ENCODE measurements at regions not wholly inside any gene's neighbourhood (a gene's known extent, or its start where the extent isn't known, plus 50 kb on each side); places are given as distances from the start of the nearest gene placed in this dataset.
"Not testable (repeated sequence)": the region's sequence is repeated elsewhere in the genome, so short reads cannot be mapped to it uniquely, and the experiment has no call there.

DNA sequence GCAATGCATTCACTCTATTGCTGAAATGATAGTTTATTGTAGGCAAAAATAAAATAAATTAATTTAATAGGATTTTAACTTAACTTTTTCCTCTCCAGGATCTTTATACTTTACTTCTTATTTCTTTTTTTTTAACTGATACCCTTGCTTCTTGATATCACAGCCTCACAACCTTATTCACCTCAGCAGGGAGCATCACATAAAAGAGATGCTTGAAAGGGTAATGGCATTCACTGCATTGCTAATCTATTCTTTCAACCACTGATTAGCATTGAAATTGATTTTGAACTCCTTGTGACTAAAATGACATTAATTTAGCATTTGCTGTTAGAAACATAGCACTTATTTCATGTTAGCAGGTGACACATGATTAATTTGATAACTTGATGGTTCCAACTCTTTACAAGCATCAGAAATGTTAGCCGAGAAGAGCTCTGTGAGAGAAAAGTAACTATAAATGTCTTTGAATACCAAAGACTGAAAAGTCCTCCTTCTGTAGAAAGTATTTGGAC lies 689.5 kb upstream of the MGAT4C start:
- in situ Hi-C loops (cut with HindIII; ENCODE audit: low pct_unique_long_range_greater_than_20kb, low sequenced_read_pairs) = no loop called here
- TF ChIP-seq JUND (IDR thresholded peaks at IDR 0.05; ENCODE audit: low read depth) = no peak
- DNase-seq (ENCODE audit: low read depth in 1 of 2, low spot score in 1 of 2) = no peak

- DNase-seq (ENCODE audit: low read depth in 1 of 2, low spot score in 1 of 2); in situ Hi-C loops (cut with HindIII; ENCODE audit: low pct_unique_long_range_greater_than_20kb, low sequenced_read_pairs): not testable (repeated sequence)
These were observed 688.1 kb upstream of the MGAT4C start for GRCh38 chr12:86944197-86944819.

DNA sequence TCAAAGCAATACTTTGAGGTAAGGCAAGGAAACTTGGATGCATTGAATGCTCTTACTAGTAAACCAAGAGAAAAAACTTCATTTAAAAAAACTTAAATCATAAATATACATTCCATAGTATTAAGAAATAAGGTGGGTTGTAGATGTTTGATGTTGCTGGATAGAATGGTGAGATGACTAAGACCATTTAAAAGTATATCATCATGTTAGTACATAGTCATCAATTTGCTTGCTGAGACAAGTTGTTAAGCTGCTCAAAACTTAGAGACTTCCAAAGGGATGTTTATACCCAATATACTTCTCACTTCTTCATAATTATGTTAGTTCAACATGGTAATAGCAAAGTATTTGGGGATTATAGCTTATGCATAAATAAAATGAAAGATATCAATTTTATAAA lies 675.5 kb upstream of the MGAT4C start:
- in situ Hi-C loops (cut with HindIII; ENCODE audit: low pct_unique_long_range_greater_than_20kb, low sequenced_read_pairs) = no loop called here
- no peak for DNase-seq (ENCODE audit: low read depth in 1 of 2, low spot score in 1 of 2)
- TF ChIP-seq JUND (IDR thresholded peaks at IDR 0.05; ENCODE audit: low read depth) = no peak

DNA sequence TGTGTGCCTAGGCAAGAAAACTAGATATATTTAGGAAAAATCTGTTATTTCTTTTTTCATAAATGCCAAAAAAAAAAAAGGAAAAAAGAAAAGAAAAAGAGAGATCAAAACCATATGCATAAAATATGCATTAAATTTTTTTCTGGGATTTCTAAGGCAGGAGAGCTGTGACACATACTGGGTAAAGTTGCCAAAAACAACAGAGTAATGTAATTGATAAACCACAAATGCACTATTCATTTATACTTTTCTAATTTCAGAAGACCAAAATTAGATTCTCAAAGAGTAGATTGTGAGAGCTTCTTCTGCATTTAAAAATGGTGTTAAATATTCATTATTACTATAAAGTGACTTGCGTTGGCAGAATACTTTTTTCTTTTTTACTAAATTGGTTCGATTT lies 673.8 kb upstream of the MGAT4C start:
- no peak for TF ChIP-seq JUND (IDR thresholded peaks at IDR 0.05; ENCODE audit: low read depth)
- DNase-seq (ENCODE audit: low read depth in 1 of 2, low spot score in 1 of 2) = no peak
- in situ Hi-C loops (cut with HindIII; ENCODE audit: low pct_unique_long_range_greater_than_20kb, low sequenced_read_pairs) = no loop called here

GRCh38 chr12:86917121-86917520 lies 660.9 kb upstream of the MGAT4C start:
- in situ Hi-C loops (cut with HindIII; ENCODE audit: low pct_unique_long_range_greater_than_20kb, low sequenced_read_pairs) = no loop called here
- no peak for DNase-seq (ENCODE audit: low read depth in 1 of 2, low spot score in 1 of 2)
- TF ChIP-seq JUND (IDR thresholded peaks at IDR 0.05; ENCODE audit: low read depth) = no peak

DNA sequence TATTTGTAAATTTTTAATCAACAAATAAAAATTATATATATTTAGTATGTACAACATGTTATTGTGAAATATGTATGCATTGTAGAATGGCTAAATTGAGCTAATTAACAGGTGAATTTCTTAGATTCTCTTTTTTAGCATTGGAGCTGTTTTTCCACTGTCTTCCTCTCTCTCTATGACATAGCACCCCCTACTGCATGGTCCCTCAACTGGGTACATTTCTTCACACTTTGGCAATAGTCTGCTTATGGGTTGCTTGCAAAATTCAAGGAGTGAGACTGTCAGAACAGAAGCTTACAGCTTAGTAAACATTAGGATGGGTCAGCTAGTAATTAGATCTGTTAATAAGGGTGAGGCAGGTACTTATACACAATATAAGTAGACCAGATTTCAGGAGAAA lies 658.5 kb upstream of the MGAT4C start:
- no peak for TF ChIP-seq JUND (IDR thresholded peaks at IDR 0.05; ENCODE audit: low read depth)
- in situ Hi-C loops (cut with HindIII; ENCODE audit: low pct_unique_long_range_greater_than_20kb, low sequenced_read_pairs) = no loop called here
- DNase-seq (ENCODE audit: low read depth in 1 of 2, low spot score in 1 of 2) = peak; percentile 32 to 73

GRCh38 chr12:86911973-86912372 lies 655.8 kb upstream of the MGAT4C start:
- no peak for DNase-seq (ENCODE audit: low read depth in 1 of 2, low spot score in 1 of 2)
- in situ Hi-C loops (cut with HindIII; ENCODE audit: low pct_unique_long_range_greater_than_20kb, low sequenced_read_pairs) = no loop called here
- TF ChIP-seq JUND (IDR thresholded peaks at IDR 0.05; ENCODE audit: low read depth) = no peak

DNA sequence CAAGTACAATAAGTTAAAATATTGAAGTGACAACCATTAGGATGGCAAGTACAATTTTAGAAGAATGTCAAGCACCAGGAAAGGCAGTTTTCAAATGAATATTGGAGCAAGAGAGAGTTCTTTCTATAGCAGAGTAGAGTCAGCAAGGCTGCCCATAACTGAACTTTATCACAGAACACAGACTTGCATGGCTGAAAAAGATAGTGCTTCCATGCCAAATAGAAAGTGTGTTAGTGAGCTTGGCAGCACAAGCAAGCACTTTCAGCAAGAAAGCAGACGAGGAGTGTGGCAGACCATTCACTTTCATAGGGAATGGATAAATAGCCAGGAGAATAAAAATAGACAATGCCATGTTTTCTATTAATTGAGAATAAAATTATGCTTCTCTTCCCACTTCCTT lies 647.0 kb upstream of the MGAT4C start:
- in situ Hi-C loops (cut with HindIII; ENCODE audit: low pct_unique_long_range_greater_than_20kb, low sequenced_read_pairs) = no loop called here
- no peak for TF ChIP-seq JUND (IDR thresholded peaks at IDR 0.05; ENCODE audit: low read depth)
- no peak for DNase-seq (ENCODE audit: low read depth in 1 of 2, low spot score in 1 of 2)

- DNase-seq (ENCODE audit: low read depth in 1 of 2, low spot score in 1 of 2) = no peak
- in situ Hi-C loops (cut with HindIII; ENCODE audit: low pct_unique_long_range_greater_than_20kb, low sequenced_read_pairs) = no loop called here
- TF ChIP-seq JUND (IDR thresholded peaks at IDR 0.05; ENCODE audit: low read depth) = no peak
These were observed 604.6 kb upstream of the MGAT4C start for GRCh38 chr12:86860776-86861175.

DNA sequence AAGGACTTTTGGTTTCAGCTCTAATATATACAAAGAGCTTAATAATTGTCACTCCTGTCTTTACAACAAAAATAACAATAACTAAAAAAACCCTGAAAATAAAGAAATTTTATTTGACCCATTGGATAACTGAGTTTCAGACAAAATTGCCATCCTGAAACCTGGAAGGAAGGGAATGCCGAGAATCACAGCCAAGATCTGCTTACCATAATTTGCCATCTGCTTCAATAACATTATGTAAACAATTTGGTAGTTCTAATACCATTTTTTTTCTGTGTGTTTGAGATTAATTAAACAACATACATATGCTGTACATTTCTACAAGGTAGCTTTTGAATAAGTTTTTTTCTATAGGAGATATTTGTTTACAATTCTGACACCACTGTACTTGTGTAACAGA lies 596.3 kb upstream of the MGAT4C start:
- DNase-seq (ENCODE audit: low read depth in 1 of 2, low spot score in 1 of 2) = no peak
- TF ChIP-seq JUND (IDR thresholded peaks at IDR 0.05; ENCODE audit: low read depth) = no peak
- in situ Hi-C loops (cut with HindIII; ENCODE audit: low pct_unique_long_range_greater_than_20kb, low sequenced_read_pairs) = no loop called here

GRCh38 chr12:86838711-86839110 lies 582.5 kb upstream of the MGAT4C start:
- no peak for TF ChIP-seq JUND (IDR thresholded peaks at IDR 0.05; ENCODE audit: low read depth)

GRCh38 chr12:86838260-86838659 lies 582.1 kb upstream of the MGAT4C start:
- no peak for TF ChIP-seq JUND (IDR thresholded peaks at IDR 0.05; ENCODE audit: low read depth)
- in situ Hi-C loops (cut with HindIII; ENCODE audit: low pct_unique_long_range_greater_than_20kb, low sequenced_read_pairs) = no loop called here
- no peak for DNase-seq (ENCODE audit: low read depth in 1 of 2, low spot score in 1 of 2)

More at GRCh38 chr12:86838711-86839110, 582.5 kb upstream of the MGAT4C start:
- in situ Hi-C loops (cut with HindIII; ENCODE audit: low pct_unique_long_range_greater_than_20kb, low sequenced_read_pairs) = no loop called here
- peak in 1 of 2 experiments; percentile 18 for DNase-seq (ENCODE audit: low read depth in 1 of 2, low spot score in 1 of 2)

DNA sequence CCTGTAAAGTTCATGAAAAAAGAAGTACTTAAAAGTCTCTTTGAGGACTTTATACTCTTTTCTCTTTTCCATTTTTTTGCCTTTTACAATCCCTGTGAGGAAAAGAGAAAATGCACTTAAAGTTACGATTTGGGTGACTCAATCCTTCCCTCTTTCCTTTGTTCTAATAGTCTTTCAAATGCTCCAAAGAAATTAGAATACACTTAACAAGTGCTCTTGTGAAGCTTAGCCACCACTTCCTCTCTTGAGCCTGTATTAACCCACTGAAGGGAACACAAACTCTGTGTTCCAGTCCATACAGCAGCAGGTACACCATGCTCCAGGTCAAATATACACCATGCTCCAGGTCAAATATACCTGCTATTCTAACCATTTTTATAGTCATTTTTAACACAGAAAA lies 581.1 kb upstream of the MGAT4C start:
- TF ChIP-seq JUND (IDR thresholded peaks at IDR 0.05; ENCODE audit: low read depth) = no peak
- in situ Hi-C loops (cut with HindIII; ENCODE audit: low pct_unique_long_range_greater_than_20kb, low sequenced_read_pairs) = no loop called here
- no peak for DNase-seq (ENCODE audit: low read depth in 1 of 2, low spot score in 1 of 2)

GRCh38 chr12:86834217-86834616 lies 578.0 kb upstream of the MGAT4C start:
- no peak for TF ChIP-seq JUND (IDR thresholded peaks at IDR 0.05; ENCODE audit: low read depth)
- in situ Hi-C loops (cut with HindIII; ENCODE audit: low pct_unique_long_range_greater_than_20kb, low sequenced_read_pairs) = no loop called here
- DNase-seq (ENCODE audit: low read depth in 1 of 2, low spot score in 1 of 2) = no peak
